Liver (tissue), 8 donors: ENCODE measurements at regions not wholly inside any gene's neighbourhood (a gene's known extent, or its start where the extent isn't known, plus 50 kb on each side); places are given as distances from the start of the nearest gene placed in this dataset.
A peak's percentile ranks its signal among the peaks of the same experiment; 100 is the strongest.

Experiments used
- DNase-seq: peaks from one replicate; pipeline ENCODE4 v3.0.0-alpha.2; 2017; ENCODE audit warnings: low spot score
- H3K27ac ChIP-seq, 2 donors: one replicate each; pipeline ENCODE4 v1.7.0; 2013; ENCODE audit warnings: inconsistent platforms in 2 of 2, low read length in 2 of 2, control low read depth in 1 of 2, low read depth in 1 of 2, mild to moderate bottlenecking in 1 of 2
- H3K27me3 ChIP-seq, 4 donors: one replicate each; pipeline versions ENCODE4 v1.6.1 to v1.7.0; 2013; ENCODE audit warnings: low read length in 3 of 4, inconsistent platforms in 1 of 4, mild to moderate bottlenecking in 1 of 4, moderate library complexity in 1 of 4; ENCODE audit not compliant: control insufficient read depth in 4 of 4, insufficient read depth in 4 of 4
- H3K36me3 ChIP-seq, 4 donors: one replicate each; pipeline versions ENCODE4 v1.6.1 to v1.7.0; 2013; ENCODE audit warnings: low read length in 3 of 4, mild to moderate bottlenecking in 3 of 4, low read depth in 1 of 4, moderate library complexity in 1 of 4; ENCODE audit not compliant: control insufficient read depth in 4 of 4, insufficient read depth in 3 of 4
- H3K4me1 ChIP-seq, 4 donors: one replicate each; pipeline versions ENCODE4 v1.6.1 to v1.7.0; 2013; ENCODE audit warnings: low read length in 3 of 4, mild to moderate bottlenecking in 3 of 4, moderate library complexity in 1 of 4; ENCODE audit not compliant: control insufficient read depth in 4 of 4, insufficient read depth in 4 of 4
- H3K4me3 ChIP-seq, 3 donors: one replicate each; pipeline versions ENCODE4 v1.6.1 to v1.7.0; 2013; ENCODE audit warnings: low read length in 3 of 3, control low read depth in 1 of 3, low read depth in 1 of 3, mild to moderate bottlenecking in 1 of 3
- H3K9ac ChIP-seq, 2 donors: one replicate each; pipeline ENCODE4 v1.7.0; 2013; ENCODE audit warnings: low read length in 2 of 2, mild to moderate bottlenecking in 2 of 2, moderate library complexity in 2 of 2, control low read depth in 1 of 2, low read depth in 1 of 2
- H3K9me3 ChIP-seq, 4 donors: one replicate each; pipeline versions ENCODE4 v1.6.1 to v1.7.0; 2013; ENCODE audit warnings: low read length in 3 of 4; ENCODE audit not compliant: control insufficient read depth in 4 of 4
- ATF3 ChIP-seq: IDR thresholded peaks from 2 replicates; pipeline ENCODE4 v1.6.1; 2016; ENCODE audit warnings: antibody characterized with exemption
- CTCF ChIP-seq: fragments of 150-350 bp; IDR thresholded peaks from 2 replicates; pipeline ENCODE4 v1.5.1; 2017; ENCODE audit warnings: improper control_type of control experiment, low read depth, low read length; ENCODE audit not compliant: missing input control
- FOXA1 ChIP-seq: IDR thresholded peaks from 2 replicates; pipeline ENCODE4 v1.6.1; 2016; ENCODE audit warnings: antibody characterized with exemption
- GABPA ChIP-seq, 2 donors: IDR thresholded peaks in 1 of 2; conservative IDR thresholded peaks in 1 of 2; 2 replicates each; pipeline ENCODE4 v1.6.1; 2016; ENCODE audit warnings: antibody characterized with exemption in 2 of 2, mild to moderate bottlenecking in 1 of 2, moderate library complexity in 1 of 2
- HNF4A ChIP-seq, 2 donors: conservative IDR thresholded peaks; 2 replicates each; pipeline ENCODE4 v1.6.1; 2016; ENCODE audit warnings: antibody characterized with exemption in 2 of 2, mild to moderate bottlenecking in 2 of 2
- HNF4G ChIP-seq: IDR thresholded peaks from 2 replicates; pipeline ENCODE4 v1.6.1; 2016; ENCODE audit warnings: antibody characterized with exemption
- JUND ChIP-seq, 2 donors: IDR thresholded peaks; 2 replicates each; pipeline ENCODE4 v1.6.1; 2016; ENCODE audit warnings: antibody characterized with exemption in 2 of 2
- MAX ChIP-seq: IDR thresholded peaks from 2 replicates; pipeline ENCODE4 v1.6.1; 2016; ENCODE audit warnings: antibody characterized with exemption
- NR2F2 ChIP-seq: IDR thresholded peaks from 2 replicates; pipeline ENCODE4 v1.6.1; 2016; ENCODE audit warnings: antibody characterized with exemption
- RAD21 ChIP-seq, 2 donors: IDR thresholded peaks; 2 replicates each; pipeline ENCODE4 v1.6.1; 2016; ENCODE audit warnings: antibody characterized with exemption in 2 of 2, mild to moderate bottlenecking in 2 of 2
- REST ChIP-seq: IDR thresholded peaks from 2 replicates; pipeline ENCODE4 v1.6.1; 2016; ENCODE audit warnings: antibody characterized with exemption, mild to moderate bottlenecking
- SP1 ChIP-seq: IDR thresholded peaks from 2 replicates; pipeline ENCODE4 v1.6.1; 2018; ENCODE audit warnings: antibody characterized with exemption, mild to moderate bottlenecking
- TAF1 ChIP-seq: conservative IDR thresholded peaks from 2 replicates; pipeline ENCODE4 v1.6.1; 2016; ENCODE audit warnings: antibody characterized with exemption, mild to moderate bottlenecking
- YY1 ChIP-seq: IDR thresholded peaks from 2 replicates; pipeline ENCODE4 v1.6.1; 2016; ENCODE audit warnings: antibody characterized with exemption, mild to moderate bottlenecking
- WGBS: extraction: QIAGEN DNeasy Blood & Tissue Kit; methylation state at CpG from one replicate; pipeline ENCODE4 v1.1.7; 2013; 5-methylcytosine and 5-hydroxymethylcytosine counted together
- donor health status: healthy.
- donor health status: healthy.
- donor health status: healthy.
- donor health status: healthy.
- donor health status: healthy.

- Histone ChIP-seq H3K36me3 (no peaks in the 10 kb centered on the region), H3K27ac (no peak overlapping the region), H3K9me3 (no peaks in the 10 kb centered on the region), H3K4me1 (no peaks in the 10 kb centered on the region), H3K9ac (no peak overlapping the region), H3K27me3 (no peaks in the 10 kb centered on the region), H3K4me3 (no peak overlapping the region)
- no peak for DNase-seq
- TF ChIP-seq HNF4G, result no peak
- TF ChIP-seq SP1, result no peak
- peak; percentile 12 to 18 for TF ChIP-seq HNF4A (conservative IDR thresholded peaks at IDR 0.05)
- 45% methylated on average over 4 of the region's 4 CpGs for WGBS
Observed at GRCh38 chr2:180607514-180608049, 372.8 kb upstream of the UBE2E3 start.

- Histone ChIP-seq H3K4me3 (no peak overlapping the region), H3K36me3 (no peaks in the 10 kb centered on the region), H3K9ac (no peak overlapping the region), H3K9me3 (no peaks in the 10 kb centered on the region), H3K27ac (no peak overlapping the region), H3K4me1 (no peaks in the 10 kb centered on the region), H3K27me3 (no peaks in the 10 kb centered on the region)
- 52% methylated on average over 4 of the region's 4 CpGs for WGBS
- no peak for TF ChIP-seq SP1
- no peak for TF ChIP-seq YY1
- TF ChIP-seq RAD21 (IDR thresholded peaks at IDR 0.05), result peak; percentile 45 to 63
- no peak for TF ChIP-seq REST
- no peak for TF ChIP-seq GABPA (IDR thresholded peaks at IDR 0.05 in 1 of 2, conservative IDR thresholded peaks at IDR 0.05 in 1 of 2)
- no peak for TF ChIP-seq MAX
- TF ChIP-seq FOXA1, result no peak
- no peak for TF ChIP-seq NR2F2
- TF ChIP-seq JUND (IDR thresholded peaks at IDR 0.05), result no peak
- peak; percentile 13 for TF ChIP-seq CTCF
- TF ChIP-seq ATF3, result no peak
- DNase-seq, result no peak
Observed at GRCh38 chr2:180604077-180604476, 376.3 kb upstream of the UBE2E3 start.

GRCh38 chr2:180601016-180601415, 379.4 kb upstream of the UBE2E3 start:
- no peaks in the 10 kb centered on the region for H3K27me3 ChIP-seq
- no peaks in the 10 kb centered on the region for H3K9me3 ChIP-seq
- no peaks in the 10 kb centered on the region for H3K4me1 ChIP-seq
- H3K4me3 ChIP-seq, result no peak overlapping the region
- H3K9ac ChIP-seq, result no peak overlapping the region
- H3K36me3 ChIP-seq, result no peaks in the 10 kb centered on the region
- no peak for DNase-seq
- WGBS, result 58% methylated on average over 1 of the region's 1 CpG
- no peak overlapping the region for H3K27ac ChIP-seq
- TF ChIP-seq JUND (IDR thresholded peaks at IDR 0.05) (no peak), MAX (no peak), HNF4G (no peak), ATF3 (no peak), NR2F2 (no peak), REST (no peak), SP1 (no peak), CTCF (no peak), TAF1 (no peak)
